SK-N-MC (cell line): ENCODE measurements at regions not wholly inside any gene's neighbourhood (a gene's known extent, or its start where the extent isn't known, plus 50 kb on each side); places are given as distances from the start of the nearest gene placed in this dataset.

Experiments used
- EZH2 ChIP-seq: fragments of 200-600 bp; sonication (generic); IDR thresholded peaks from one replicate; pipeline ENCODE4 v1.6.1; 2017; ENCODE audit warnings: antibody characterized with exemption
- POLR2AphosphoS5 ChIP-seq: IDR thresholded peaks from 2 replicates; pipeline ENCODE4 v1.6.1; 2012; ENCODE audit warnings: mild to moderate bottlenecking, low read depth, low read length, borderline replicate concordance

GRCh38 chr4:189494407-189494806, 446.3 kb upstream of the FRG1 start:
- TF ChIP-seq POLR2AphosphoS5, result no peak
- no peak for TF ChIP-seq EZH2
